Astrocyte (in vitro differentiated cells and primary cell): ENCODE measurements at regions not wholly inside any gene's neighbourhood (a gene's known extent, or its start where the extent isn't known, plus 50 kb on each side); places are given as distances from the start of the nearest gene placed in this dataset.

Experiments used
- DNase-seq: peaks from one replicate; pipeline ENCODE4 v3.0.0-alpha.2; 2010; ENCODE audit warnings: low read depth
- FAIRE-seq: peaks from 2 replicates; lab custom pipeline; 2011; peaks lifted over from hg19 to GRCh38; lab: Jason Lieb, UNC
- H2AFZ ChIP-seq: 2 replicates; pipeline ENCODE4 v1.6.0; 2012; ENCODE audit warnings: low read depth, low read length, inconsistent platforms
- H3K27ac ChIP-seq: 2 replicates; pipeline ENCODE4 v1.5.1; 2011; ENCODE audit warnings: low read depth, low read length, inconsistent platforms
- H3K27me3 ChIP-seq: 2 replicates; pipeline ENCODE4 v1.6.0; 2011; ENCODE audit warnings: low read length, inconsistent platforms; ENCODE audit not compliant: insufficient read depth
- H3K36me3 ChIP-seq: 2 replicates; pipeline ENCODE4 v1.5.1; 2011; ENCODE audit warnings: low read length, inconsistent platforms; ENCODE audit not compliant: insufficient read depth
- H3K4me1 ChIP-seq: 2 replicates; pipeline ENCODE4 v1.5.1; 2011; ENCODE audit warnings: low read length, inconsistent platforms; ENCODE audit not compliant: insufficient read depth
- H3K4me2 ChIP-seq: 2 replicates; pipeline ENCODE4 v1.6.0; 2012; ENCODE audit warnings: low read length, inconsistent platforms
- H3K4me3 ChIP-seq: 2 replicates; pipeline ENCODE4 v1.5.1; 2011; ENCODE audit warnings: low read depth, mild to moderate bottlenecking, low read length, inconsistent platforms; ENCODE audit not compliant: insufficient read depth
- H3K79me2 ChIP-seq: 2 replicates; pipeline ENCODE4 v1.6.0; 2012; ENCODE audit warnings: mild to moderate bottlenecking, low read length, inconsistent platforms; ENCODE audit not compliant: insufficient read depth
- H3K9ac ChIP-seq: 2 replicates; pipeline ENCODE4 v1.6.0; 2012; ENCODE audit warnings: mild to moderate bottlenecking, low read length, inconsistent platforms
- H3K9me3 ChIP-seq: 2 replicates; pipeline ENCODE4 v1.5.1; 2012; ENCODE audit warnings: low read depth, mild to moderate bottlenecking, low read length, inconsistent platforms; ENCODE audit not compliant: insufficient read depth
- H4K20me1 ChIP-seq: 2 replicates; pipeline ENCODE4 v1.6.0; 2012; ENCODE audit warnings: low read length, inconsistent platforms; ENCODE audit not compliant: insufficient read depth
- H3K27ac Mint-ChIP-seq: one replicate; pipeline ENCODE4 v1.8.0; 2021; ENCODE audit warnings: mild to moderate bottlenecking, mixed read lengths; ENCODE audit not compliant: unreplicated experiment
- H3K27me3 Mint-ChIP-seq: one replicate; pipeline ENCODE4 v1.8.0; 2021; ENCODE audit warnings: low read depth, mixed read lengths; ENCODE audit not compliant: unreplicated experiment
- H3K36me3 Mint-ChIP-seq: one replicate; pipeline ENCODE4 v1.8.0; 2021; ENCODE audit warnings: low read depth, mixed read lengths; ENCODE audit not compliant: unreplicated experiment
- H3K4me1 Mint-ChIP-seq: one replicate; pipeline ENCODE4 v1.8.0; 2021; ENCODE audit warnings: low read depth, mixed read lengths; ENCODE audit not compliant: unreplicated experiment
- H3K4me3 Mint-ChIP-seq: one replicate; pipeline ENCODE4 v1.8.0; 2021; ENCODE audit warnings: mild to moderate bottlenecking, moderate library complexity, mixed read lengths; ENCODE audit not compliant: unreplicated experiment
- H3K9me3 Mint-ChIP-seq: one replicate; pipeline ENCODE4 v1.8.0; 2021; ENCODE audit warnings: mild to moderate bottlenecking, mixed read lengths; ENCODE audit not compliant: unreplicated experiment
- EZH2 ChIP-seq: IDR thresholded peaks from 2 replicates; pipeline ENCODE4 v1.6.1; 2012; ENCODE audit warnings: mild to moderate bottlenecking, low read length, inconsistent platforms; ENCODE audit not compliant: insufficient read depth
- TF ChIP-seq, protein P1 (sequence below): IDR thresholded peaks from 2 replicates; pipeline ENCODE4 v1.5.1; 2011; ENCODE audit warnings: low read depth, mild to moderate bottlenecking, inconsistent platforms, low read length, moderate library complexity; ENCODE audit not compliant: insufficient read depth

GRCh38 chr2:103921161-103921560 lies 932.8 kb upstream of the POU3F3 start:
- H4K20me1 ChIP-seq: no peaks in the 10 kb centered on the region
- no peak overlapping the region for H3K27ac ChIP-seq
- no peak overlapping the region for H3K9ac ChIP-seq
- H2AFZ ChIP-seq: no peak overlapping the region
- H3K27ac Mint-ChIP-seq: no peak overlapping the region
- DNase-seq (no peak), FAIRE-seq (no peak)
- H3K9me3 ChIP-seq: no peaks in the 10 kb centered on the region
- H3K4me3 ChIP-seq: no peak overlapping the region
- no peaks in the 10 kb centered on the region for H3K4me1 Mint-ChIP-seq
- H3K4me2 ChIP-seq: no peak overlapping the region
- no peaks in the 10 kb centered on the region for H3K36me3 ChIP-seq
- no peaks in the 10 kb centered on the region for H3K36me3 Mint-ChIP-seq
- no peaks in the 10 kb centered on the region for H3K79me2 ChIP-seq
- no peaks in the 10 kb centered on the region for H3K27me3 Mint-ChIP-seq
- TF ChIP-seq, protein P1, sequence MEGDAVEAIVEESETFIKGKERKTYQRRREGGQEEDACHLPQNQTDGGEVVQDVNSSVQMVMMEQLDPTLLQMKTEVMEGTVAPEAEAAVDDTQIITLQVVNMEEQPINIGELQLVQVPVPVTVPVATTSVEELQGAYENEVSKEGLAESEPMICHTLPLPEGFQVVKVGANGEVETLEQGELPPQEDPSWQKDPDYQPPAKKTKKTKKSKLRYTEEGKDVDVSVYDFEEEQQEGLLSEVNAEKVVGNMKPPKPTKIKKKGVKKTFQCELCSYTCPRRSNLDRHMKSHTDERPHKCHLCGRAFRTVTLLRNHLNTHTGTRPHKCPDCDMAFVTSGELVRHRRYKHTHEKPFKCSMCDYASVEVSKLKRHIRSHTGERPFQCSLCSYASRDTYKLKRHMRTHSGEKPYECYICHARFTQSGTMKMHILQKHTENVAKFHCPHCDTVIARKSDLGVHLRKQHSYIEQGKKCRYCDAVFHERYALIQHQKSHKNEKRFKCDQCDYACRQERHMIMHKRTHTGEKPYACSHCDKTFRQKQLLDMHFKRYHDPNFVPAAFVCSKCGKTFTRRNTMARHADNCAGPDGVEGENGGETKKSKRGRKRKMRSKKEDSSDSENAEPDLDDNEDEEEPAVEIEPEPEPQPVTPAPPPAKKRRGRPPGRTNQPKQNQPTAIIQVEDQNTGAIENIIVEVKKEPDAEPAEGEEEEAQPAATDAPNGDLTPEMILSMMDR: no peak
- TF ChIP-seq EZH2: no peak
- no peaks in the 10 kb centered on the region for H3K4me1 ChIP-seq
- no peaks in the 10 kb centered on the region for H3K9me3 Mint-ChIP-seq
- no peaks in the 10 kb centered on the region for H3K27me3 ChIP-seq
- H3K4me3 Mint-ChIP-seq: no peak overlapping the region

GRCh38 chr2:103942199-103942598 lies 911.7 kb upstream of the POU3F3 start:
- Mint-ChIP-seq H3K27ac (no peak overlapping the region), H3K36me3 (no peaks in the 10 kb centered on the region), H3K4me3 (no peak overlapping the region), H3K27me3 (no peaks in the 10 kb centered on the region), H3K4me1 (no peaks in the 10 kb centered on the region), H3K9me3 (no peaks in the 10 kb centered on the region)
- Histone ChIP-seq H3K4me3 (no peak overlapping the region), H3K4me2 (no peak overlapping the region), H2AFZ (no peak overlapping the region), H3K27ac (no peak overlapping the region), H4K20me1 (no peaks in the 10 kb centered on the region), H3K9ac (no peak overlapping the region), H3K36me3 (no peaks in the 10 kb centered on the region), H3K79me2 (no peaks in the 10 kb centered on the region), H3K4me1 (no peaks in the 10 kb centered on the region), H3K27me3 (no peaks in the 10 kb centered on the region), H3K9me3 (no peaks in the 10 kb centered on the region)
- no peak for TF ChIP-seq EZH2
- TF ChIP-seq, protein P1: no peak
- FAIRE-seq (no peak), DNase-seq (no peak)

GRCh38 chr2:103945083-103945482 lies 908.8 kb upstream of the POU3F3 start:
- TF ChIP-seq, protein P1: no peak
- TF ChIP-seq EZH2: no peak
- H3K4me3 ChIP-seq: no peak overlapping the region
- Mint-ChIP-seq H3K4me3 (no peak overlapping the region), H3K36me3 (no peaks in the 10 kb centered on the region), H3K27me3 (no peaks in the 10 kb centered on the region), H3K9me3 (no peaks in the 10 kb centered on the region), H3K27ac (no peak overlapping the region), H3K4me1 (no peaks in the 10 kb centered on the region)
- H3K79me2 ChIP-seq: no peaks in the 10 kb centered on the region
- H3K4me1 ChIP-seq: no peaks in the 10 kb centered on the region
- no peaks in the 10 kb centered on the region for H4K20me1 ChIP-seq
- H3K36me3 ChIP-seq: no peaks in the 10 kb centered on the region
- no peaks in the 10 kb centered on the region for H3K9me3 ChIP-seq
- H3K4me2 ChIP-seq: no peak overlapping the region
- FAIRE-seq (no peak), DNase-seq (no peak)
- H3K27ac ChIP-seq: no peak overlapping the region
- H2AFZ ChIP-seq: no peak overlapping the region
- no peaks in the 10 kb centered on the region for H3K27me3 ChIP-seq
- no peak overlapping the region for H3K9ac ChIP-seq
